GM21390 (cell line): ENCODE measurements at regions not wholly inside any gene's neighbourhood (a gene's known extent, or its start where the extent isn't known, plus 50 kb on each side); places are given as distances from the start of the nearest gene placed in this dataset.
A peak's percentile ranks its signal among the peaks of the same experiment; 100 is the strongest.
"Not testable (repeated sequence)": the region's sequence is repeated elsewhere in the genome, so short reads cannot be mapped to it uniquely, and the experiment has no call there.

Experiments
- ATAC-seq: cut with Tn5 transposase; IDR thresholded peaks from one replicate; pipeline ENCODE4 v1.9.1; 2021; ENCODE audit not compliant: unreplicated experiment

- ATAC-seq, result no peak
Measured at GRCh38 chr10:90111671-90112070, 410.3 kb downstream of the KIF20B start.

DNA sequence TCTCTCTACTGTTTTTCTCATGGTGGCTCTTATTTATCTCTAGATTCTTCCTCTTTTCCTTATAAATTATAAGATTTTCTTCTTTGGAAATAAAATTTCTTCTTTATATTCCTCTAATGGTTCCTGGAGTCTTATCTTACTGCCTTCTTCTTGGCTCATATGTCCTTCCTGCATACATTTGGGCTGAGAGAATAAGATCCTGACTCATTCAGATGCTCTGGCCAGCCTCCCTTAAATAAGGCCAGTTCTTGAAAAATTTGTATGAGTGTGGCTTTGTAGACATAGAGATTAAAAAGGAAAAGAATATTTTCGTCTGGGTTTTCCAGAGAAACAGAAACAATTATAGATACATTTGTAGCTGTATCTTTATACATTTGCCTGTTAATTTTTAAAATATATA lies 411.3 kb downstream of the KIF20B start:
- no peak for ATAC-seq

DNA sequence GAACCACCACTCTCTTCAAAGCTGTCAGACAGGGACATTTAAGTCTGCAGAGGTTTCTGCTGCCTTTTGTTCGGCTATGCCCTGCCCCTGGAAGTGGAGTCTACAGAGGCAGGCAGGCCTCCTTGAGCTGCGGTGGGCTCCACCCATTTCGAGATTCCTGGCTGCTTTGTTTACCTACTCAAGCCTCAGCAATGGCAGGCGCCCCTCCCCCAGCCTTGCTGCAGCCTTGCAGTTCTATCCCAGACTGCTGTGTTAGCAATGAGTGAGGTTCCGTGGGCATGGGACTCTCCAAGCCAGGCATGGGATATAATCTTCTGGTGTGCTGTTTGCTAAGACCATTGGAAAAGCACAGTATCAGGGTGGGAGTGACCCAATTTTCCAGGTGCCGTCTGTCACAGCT lies 417.2 kb downstream of the KIF20B start:
- ATAC-seq, result not testable (repeated sequence)

GRCh38 chr10:90119631-90120280 lies 418.4 kb downstream of the KIF20B start:
- not testable (repeated sequence) for ATAC-seq

- no peak for ATAC-seq
Measured at GRCh38 chr10:90125456-90126255, 424.3 kb downstream of the KIF20B start.

GRCh38 chr10:90126256-90126595 lies 424.8 kb downstream of the KIF20B start:
- ATAC-seq, result no peak

- peak; percentile 69 for ATAC-seq
Measured at GRCh38 chr10:90130321-90131086, 429.1 kb downstream of the KIF20B start.

- no peak for ATAC-seq
Measured at GRCh38 chr10:90133606-90134005, 432.2 kb downstream of the KIF20B start.

DNA sequence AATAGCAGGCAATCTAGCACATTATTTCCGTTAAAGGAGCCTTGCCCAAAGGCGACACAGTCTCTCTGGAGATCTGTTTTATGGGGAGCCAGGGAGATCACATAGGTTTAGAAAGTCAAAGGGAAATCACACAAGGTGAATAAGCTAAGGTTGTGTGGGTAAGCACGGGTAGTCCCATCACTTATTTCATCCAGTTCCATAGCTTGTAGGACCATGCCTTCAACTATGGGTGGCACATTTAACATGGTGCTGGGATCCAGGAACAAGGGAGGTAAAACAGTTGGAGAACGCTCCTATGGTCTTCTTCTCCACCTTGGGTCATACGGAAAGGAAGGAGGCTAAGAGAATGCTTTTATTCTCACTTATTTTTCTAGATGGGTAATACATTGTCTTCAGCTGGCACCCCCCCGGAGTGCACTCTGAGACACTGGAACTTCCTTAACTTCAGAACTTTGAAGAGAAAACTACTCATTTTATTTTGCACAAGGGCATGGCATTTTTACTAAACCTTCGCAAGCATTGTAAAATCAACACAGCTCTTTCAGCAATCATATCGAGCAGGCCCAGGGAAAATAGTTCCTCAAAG lies 435.4 kb downstream of the KIF20B start:
- no peak for ATAC-seq

GRCh38 chr10:90138844-90139243 lies 437.5 kb downstream of the KIF20B start:
- no peak for ATAC-seq

- no peak for ATAC-seq
Measured at GRCh38 chr10:90141791-90142190, 440.4 kb downstream of the KIF20B start.

GRCh38 chr10:90143937-90144336 lies 442.5 kb downstream of the KIF20B start:
- no peak for ATAC-seq

- ATAC-seq, result no peak
Measured at GRCh38 chr10:90148116-90148855, 446.9 kb downstream of the KIF20B start.

GRCh38 chr10:90149563-90149962 lies 448.2 kb downstream of the KIF20B start:
- no peak for ATAC-seq

- no peak for ATAC-seq
Measured at GRCh38 chr10:90162271-90162853, 461.0 kb downstream of the KIF20B start.

DNA sequence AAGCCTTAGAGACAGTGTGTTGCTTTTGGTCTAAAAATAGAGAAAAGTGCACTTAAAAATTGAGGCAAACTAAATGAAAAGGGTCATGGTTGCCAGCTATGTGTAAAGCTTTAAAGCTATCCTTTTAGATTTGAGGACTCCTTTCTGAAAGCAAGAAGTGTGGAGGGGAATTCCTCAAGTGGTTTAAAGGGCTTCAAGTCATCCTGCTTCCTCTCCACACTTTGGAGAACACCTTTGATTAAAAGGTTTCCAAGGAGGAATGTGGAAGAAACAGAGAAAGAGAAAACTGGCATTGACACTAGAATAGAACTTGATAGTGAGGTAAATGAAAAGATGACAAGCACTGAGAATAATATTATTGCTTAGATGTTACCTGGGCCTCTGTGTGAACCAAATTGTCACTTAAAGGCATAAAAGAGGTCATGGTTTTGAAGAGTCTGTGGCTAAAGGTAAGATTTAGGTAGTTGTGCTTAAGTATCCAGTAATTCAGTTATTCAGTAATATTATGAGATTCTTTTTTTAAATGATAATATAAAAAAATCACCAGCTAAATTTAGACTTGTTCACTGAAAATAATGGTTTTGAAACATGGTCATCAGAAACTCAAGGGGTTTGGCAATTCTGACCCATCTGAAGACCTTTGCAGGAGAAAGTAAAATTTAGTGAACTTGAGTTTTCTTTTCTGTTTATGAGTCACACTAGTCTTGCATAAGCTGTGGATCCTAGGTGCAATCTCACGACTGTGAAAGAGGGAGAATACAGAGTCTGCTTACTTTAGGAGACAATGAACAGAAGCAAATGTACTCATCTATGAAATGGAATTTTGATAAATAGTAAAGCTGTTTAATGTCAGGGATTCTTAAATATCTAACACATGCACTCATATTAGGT lies 466.0 kb downstream of the KIF20B start:
- peak; percentile 87 for ATAC-seq

DNA sequence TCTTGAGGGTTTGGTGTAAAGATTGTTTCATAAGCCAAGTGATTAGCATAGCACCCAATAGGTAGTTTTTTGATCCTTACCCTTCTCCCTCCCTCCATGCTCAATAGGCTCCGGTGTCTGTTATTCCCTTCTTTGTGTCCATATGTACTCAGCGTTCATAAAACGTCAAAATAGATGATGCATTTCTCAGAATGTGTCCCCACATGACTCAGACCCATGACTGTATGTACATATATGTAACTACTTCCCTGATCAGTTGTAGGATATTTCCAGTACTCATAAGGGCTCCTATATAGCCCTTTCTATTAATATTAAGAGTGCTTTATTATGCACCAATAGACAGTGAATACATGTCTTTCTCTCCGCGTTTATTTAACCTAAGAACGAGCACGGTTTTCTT lies 466.9 kb downstream of the KIF20B start:
- ATAC-seq, result no peak

DNA sequence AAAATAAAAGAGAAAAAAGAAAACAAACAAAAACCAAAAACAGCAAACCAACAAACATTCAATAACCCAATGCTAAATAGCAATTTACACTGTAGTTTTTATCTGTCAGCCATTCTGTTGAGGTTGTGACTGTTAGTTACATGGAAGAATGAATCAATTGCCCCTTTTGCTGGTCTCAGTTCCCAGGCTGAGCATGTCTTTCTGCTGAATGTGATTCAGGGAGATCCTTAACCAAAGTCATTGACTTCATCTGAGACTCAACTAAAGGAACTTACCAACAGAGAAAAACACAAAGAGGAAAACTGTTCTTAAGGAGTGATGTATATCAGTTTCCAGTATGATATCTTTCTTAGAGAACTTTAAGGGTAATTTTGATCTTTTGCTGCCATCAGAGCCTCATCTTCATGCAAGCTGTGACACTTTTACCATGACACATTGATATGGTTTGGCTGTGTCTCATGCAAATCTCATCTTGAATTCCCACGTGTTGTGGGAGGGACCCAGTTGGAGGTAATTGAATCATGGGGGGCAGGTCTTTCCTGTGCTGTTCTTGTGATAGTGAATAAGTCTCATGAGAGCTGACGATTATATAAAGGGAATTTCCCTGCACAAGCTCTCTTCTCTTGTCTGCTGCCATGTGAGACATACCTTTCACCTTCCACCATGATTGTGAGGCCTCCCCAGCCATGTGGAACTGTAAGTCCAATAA lies 469.8 kb downstream of the KIF20B start:
- ATAC-seq, result no peak

GRCh38 chr10:90174531-90174930 lies 473.1 kb downstream of the KIF20B start:
- ATAC-seq, result no peak
